ENCODE measurements at regions not wholly inside any gene's neighbourhood (a gene's known extent, or its start where the extent isn't known, plus 50 kb on each side); places are given as distances from the start of the nearest gene placed in this dataset.

DNA sequence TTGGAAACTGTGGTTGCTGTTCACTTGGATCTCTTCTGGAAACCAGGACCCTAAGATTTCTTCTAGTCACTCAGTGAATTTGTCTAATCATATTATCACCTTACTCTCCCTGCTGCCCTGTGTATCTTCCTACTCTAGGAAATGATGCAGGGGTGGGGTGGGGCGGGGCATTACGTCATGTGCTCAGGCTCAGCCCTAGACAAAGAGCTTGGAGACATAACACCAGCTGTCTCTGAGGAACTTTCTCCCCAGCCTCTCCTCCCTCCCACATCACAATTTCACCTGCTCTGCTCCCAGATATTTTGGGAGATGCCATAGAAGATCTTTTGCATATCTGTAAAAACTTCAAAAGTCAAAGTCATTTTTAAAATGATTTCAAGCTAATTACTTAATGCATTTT lies 470.4 kb downstream of the ZSWIM6 start:
- TF ChIP-seq, protein P1, sequence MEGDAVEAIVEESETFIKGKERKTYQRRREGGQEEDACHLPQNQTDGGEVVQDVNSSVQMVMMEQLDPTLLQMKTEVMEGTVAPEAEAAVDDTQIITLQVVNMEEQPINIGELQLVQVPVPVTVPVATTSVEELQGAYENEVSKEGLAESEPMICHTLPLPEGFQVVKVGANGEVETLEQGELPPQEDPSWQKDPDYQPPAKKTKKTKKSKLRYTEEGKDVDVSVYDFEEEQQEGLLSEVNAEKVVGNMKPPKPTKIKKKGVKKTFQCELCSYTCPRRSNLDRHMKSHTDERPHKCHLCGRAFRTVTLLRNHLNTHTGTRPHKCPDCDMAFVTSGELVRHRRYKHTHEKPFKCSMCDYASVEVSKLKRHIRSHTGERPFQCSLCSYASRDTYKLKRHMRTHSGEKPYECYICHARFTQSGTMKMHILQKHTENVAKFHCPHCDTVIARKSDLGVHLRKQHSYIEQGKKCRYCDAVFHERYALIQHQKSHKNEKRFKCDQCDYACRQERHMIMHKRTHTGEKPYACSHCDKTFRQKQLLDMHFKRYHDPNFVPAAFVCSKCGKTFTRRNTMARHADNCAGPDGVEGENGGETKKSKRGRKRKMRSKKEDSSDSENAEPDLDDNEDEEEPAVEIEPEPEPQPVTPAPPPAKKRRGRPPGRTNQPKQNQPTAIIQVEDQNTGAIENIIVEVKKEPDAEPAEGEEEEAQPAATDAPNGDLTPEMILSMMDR (IDR thresholded peaks at IDR 0.05; ENCODE audit: low read depth, low read length, poor library complexity, severe bottlenecking) = no peak
- no peak for TF ChIP-seq EZH2phosphoT487 (IDR thresholded peaks at IDR 0.05; ENCODE audit: borderline replicate concordance, low read length)

Measured in DOHH2 (cell line).